ENCODE measurements at regions not wholly inside any gene's neighbourhood (a gene's known extent, or its start where the extent isn't known, plus 50 kb on each side); places are given as distances from the start of the nearest gene placed in this dataset.

DNA sequence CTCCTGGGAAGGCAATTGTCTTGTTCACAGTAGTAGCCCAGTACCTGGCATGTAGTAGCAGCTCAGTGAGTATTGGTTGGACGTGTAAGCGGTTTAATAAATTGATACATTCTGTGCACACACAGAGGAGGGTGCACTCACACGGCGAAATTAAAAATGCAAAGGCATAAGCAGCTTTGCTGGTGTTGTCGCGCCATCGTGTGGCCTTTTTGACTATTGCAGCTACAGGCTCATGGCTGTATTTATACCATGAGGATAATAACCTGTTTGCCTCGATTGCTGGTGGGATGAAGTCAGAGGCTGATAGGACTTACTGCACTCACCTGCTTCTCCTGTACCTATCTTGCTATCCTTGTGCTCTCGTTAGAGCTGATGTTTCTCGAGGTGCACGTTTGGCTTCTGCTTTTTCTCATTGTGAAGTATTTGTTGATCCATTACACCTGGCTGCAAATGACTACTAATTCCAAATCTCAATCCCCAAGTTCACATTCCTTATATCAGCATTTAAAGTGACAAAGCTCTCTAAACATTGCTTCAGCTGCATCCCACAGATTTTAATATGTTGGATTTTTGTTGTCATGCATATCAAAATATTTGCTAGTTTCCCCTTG is 61.5 kb downstream of the TBXT start:
- peak; percentile 42 for DNase-seq (ENCODE audit: low read depth)

DNA sequence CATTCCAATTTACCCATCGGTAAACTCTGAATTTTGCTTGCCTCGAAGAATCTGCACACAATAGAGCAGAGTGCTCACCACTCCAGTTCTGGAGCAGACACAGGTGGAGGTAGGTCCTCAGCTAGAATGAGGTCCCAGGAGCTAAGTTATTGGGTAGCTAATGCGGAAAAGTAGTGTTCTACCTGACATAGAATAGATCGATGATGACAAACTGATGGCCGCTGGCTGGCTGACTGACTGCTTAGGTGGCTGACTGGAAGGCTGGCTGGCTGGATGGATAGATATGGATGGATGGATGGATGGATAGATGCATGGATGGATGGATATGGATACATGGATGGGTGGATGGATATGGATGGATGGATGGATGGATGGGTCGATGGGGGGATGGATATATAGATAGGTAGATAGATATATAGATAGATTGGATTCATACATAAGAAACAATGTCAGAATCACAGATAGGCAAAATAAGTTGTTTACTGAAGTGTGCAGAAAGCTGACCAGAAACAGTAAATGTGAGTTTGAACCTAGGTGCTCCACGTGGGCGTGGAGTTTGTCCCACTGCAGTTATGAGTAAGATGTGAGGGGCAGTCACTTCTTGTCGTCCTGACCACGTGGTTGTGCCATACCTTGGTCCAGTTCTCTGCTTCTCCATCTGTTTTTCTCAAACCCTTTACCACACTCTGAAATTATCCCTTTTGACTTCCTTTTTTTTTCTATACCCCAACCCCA is 62.1 kb downstream of the TBXT start:
- DNase-seq (ENCODE audit: low read depth), result no peak

DNA sequence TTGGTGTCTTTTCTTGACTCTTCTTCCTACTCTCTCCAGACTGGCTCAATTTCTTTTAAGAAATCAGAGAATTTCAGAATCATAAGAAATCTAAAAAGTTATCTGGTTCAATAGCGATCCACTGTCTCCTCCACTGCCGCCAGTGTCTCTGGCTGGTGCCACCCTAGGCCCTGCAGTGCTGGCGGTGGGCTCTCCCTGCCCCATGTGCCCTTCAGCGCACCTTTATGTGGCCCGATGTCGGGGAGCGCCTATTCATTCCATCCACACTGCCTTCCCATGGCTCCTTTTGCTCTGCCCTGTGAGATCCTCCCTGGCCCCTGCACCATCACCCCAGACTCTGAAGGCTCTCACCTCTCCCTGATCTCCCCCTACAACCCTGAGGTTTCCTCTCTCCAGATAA is 62.8 kb downstream of the TBXT start:
- DNase-seq (ENCODE audit: low read depth), result no peak

DNA sequence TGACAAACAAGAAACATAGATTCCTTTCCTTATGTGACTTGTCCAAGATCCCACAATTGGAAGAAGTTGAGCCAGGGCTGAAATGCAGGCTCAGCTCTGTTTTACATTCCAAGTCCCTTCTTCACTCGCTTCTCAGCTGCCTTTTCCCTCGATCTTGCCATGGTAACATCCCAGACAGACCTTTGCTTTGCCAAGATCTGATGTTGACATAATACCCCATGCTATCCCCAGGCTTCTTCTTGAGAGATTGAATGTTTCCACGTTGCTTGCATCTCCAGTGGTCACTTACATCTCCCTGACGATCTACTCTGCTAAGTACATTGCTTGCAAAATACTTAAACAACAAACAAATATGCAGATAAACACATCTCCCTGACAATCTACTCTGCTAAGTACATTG is 63.5 kb downstream of the TBXT start:
- DNase-seq (ENCODE audit: low read depth), result no peak

DNA sequence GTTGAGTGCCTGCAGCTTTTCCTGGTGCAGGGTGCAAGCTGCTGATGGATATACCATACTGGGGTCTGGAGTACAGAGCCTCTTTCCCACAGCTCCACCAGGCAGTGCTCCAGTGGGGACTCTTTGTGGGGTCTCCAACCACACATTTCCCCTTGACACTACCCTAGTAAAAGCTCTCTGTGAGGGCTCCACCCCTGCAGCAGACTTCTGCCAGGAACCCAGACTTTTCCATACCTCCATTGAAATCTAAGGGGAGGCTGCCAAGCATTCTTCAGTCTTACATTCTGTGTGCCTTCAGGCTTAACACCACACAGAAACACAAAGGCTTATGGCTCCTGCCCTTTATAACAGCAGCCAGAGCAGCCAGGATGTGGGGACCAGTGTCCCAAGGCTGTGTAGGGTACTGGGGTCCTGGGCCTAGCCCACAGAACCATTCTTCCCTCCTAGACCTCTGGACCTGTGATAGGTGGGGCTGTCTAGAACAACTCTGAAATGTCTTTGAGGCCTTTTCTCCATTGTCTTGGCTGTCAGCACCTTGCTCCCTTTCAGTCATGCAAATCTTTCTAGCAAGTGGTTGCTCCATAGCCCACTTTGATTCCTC is 65.7 kb downstream of the TBXT start:
- no peak for DNase-seq (ENCODE audit: low read depth)

DNA sequence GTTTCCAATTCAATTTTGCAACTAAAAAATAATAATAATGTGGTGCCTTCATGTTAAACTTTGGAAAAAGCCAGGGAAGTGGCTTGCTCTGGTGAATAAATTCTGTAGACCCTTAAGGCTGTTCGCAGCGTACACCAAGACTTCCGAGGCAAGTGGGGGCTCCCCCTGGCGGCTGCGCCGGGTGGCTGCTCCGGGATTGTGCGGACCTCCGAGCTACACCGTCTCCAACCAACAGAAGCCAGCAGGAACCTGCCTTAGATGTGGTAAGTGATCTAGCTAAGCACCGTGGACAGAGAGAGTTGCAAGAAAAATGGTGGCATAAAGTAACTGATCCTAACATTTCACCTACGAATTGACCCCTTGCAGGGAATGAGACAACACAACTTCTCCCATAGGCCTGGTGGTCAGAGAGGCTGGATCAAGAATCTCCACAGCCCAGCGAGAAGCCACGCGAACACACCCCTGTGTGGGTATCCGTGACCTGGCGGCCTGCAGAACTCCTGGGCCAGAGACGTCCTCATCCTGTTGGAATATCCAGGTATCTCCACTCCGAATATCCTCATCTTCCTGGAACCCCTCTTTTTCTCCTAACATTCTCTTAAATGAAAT is 69.6 kb downstream of the TBXT start:
- peak; percentile 54 for DNase-seq (ENCODE audit: low read depth)

DNA sequence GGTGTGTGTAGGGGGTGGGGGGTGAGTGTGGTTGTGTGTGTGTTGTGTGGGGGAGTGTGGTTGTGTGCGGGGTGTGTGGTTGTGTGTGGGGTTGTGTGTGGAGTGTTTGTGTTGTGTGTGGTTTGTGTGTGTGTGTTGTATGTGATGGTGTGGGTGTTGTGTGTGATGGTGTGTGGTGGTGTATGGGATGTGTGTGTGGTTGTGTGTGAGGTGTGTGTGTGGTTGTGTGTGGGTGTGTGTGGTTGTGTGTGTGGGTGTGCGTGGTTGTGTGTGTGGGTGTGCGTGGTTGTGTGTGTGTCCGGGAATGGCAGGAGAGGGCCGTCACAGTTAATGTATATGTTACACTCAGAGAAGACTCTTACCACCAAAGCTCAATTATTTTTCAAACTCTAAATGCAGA is 79.8 kb downstream of the TBXT start:
- DNase-seq (ENCODE audit: low read depth), result no peak

DNA sequence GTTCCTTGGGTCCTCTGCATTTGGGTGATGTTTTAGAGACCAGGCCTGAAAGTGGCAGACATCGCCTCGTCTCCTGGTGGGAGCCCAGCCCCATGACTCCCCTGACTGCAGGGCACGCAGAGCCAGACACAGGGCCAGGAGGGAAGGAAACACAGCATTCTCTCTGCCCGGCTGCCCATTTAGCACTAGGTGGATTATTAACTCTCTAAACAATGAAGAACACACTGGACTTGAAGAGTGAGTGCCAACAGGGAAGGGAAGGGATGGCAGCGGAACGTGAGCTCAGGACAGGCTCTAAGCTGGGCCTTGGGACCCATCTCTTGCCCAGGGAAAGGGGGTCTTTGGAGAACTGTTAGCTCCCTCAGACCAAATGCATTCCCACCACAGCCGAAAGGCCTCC is 80.4 kb downstream of the TBXT start:
- peak; percentile 51 for DNase-seq (ENCODE audit: low read depth)

DNA sequence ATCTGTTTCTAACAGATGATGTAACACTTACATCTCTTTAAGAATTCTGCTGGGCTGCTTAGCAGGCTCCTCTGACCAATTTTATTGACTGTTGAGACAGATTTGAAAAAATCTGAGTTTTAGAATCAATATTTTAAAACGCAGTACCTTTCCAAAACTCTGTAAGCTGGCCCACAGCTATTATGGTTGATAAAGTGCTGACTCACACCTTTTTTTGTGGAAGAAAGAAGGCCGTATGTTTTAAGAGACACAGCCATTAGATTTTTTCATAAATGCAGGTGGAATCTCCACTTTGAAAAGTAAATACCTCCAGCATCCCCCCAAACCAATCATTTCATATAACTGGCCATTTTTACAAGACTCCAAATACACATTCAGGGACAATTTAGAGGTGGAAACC is 82.2 kb downstream of the TBXT start:
- no peak for DNase-seq (ENCODE audit: low read depth)

DNA sequence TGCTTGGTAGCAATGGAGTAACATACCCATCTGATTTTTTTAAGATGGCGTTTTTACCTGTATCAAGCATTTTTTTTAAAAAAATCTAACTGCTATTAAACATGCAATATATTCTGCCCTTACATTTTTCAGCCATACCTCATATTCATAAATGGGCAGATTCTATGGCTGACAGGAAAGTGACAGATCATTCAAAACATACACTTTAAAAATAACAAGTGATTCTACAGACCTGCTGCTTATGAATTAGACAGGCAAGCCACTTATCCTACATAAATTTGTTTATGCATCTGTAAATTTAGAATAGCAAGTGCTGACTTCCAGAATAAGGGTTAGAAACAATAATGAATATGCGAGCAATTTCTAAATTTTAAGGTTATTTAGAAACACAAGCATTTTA is 82.7 kb downstream of the TBXT start:
- DNase-seq (ENCODE audit: low read depth), result no peak

DNA sequence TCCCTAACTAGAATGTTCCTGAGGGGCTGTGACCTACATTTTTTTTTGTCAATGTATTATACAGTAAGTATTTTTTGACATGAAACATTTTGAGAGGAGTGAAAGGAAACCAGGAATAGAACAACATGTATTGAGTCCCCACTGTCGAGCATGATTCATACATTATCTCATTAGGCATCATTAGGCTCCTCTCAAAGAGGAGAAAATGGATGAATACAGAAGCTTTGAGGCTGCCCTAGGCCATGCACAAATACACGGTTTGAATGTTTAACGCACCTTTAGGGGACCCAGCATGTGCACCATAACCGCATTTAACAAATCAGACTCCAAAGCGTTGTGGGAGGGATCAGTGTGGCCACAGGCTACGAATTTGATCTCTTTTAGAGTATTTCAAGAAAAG is 87.8 kb downstream of the TBXT start:
- no peak for DNase-seq (ENCODE audit: low read depth)

DNA sequence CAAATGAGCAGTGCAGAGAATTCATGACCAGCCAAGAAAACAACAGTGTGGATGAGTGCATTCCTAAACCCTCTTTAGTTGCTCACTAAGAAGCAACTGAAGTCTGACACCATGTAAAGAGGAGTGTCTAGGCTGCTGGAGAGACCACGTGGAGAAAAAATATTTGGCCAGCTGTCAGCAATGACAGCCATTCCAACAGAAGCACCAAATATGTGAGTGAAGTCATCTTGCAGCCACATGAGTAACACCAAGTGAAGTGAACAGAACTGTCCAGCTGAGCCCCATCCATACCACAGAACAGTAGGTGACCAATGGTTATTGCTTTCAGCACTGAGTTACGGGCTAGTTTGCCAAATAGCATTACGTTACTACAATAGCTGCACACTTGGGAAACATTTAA is 89.4 kb downstream of the TBXT start:
- peak; percentile 37 for DNase-seq (ENCODE audit: low read depth)

DNA sequence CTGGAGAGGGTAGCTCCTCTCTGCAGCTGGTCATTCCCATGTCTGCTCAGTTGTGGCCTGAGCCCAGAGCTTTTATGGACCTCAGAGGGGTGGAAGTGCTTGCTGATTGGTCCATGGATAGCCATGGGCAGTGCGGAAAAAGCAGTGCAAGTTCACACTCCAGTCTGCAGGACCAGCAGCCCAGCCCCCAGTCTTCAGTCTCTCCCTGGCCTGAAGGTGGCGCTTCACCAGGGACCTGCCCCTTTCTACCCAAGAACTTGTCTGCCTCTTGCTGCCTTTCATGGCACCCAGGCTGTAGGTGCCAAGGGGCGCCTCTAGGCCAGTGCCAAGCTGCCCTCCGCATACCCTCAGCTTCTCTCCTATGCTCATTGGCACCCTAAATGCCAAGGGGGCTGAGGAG is 91.0 kb downstream of the TBXT start:
- DNase-seq (ENCODE audit: low read depth), result no peak

DNA sequence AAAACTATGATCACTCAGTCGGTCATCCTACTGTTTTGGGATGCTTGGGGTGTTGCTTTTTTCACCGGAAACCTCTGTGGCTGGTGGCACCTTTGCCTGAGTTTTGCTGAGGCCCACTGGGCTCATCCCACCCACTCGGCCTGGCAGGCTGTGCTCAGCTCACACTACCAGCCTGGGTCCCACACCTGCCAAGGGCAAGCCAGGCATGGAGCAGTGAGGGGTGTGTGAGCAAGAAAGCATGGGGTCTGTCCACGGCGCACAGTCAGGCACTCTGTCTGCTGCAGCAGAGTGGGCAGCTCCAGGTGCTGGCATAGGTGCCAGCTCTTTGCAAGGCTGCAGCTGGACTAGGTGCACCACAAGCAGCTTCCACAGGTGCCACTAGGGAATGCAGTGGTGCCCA is 91.7 kb downstream of the TBXT start:
- no peak for DNase-seq (ENCODE audit: low read depth)

DNA sequence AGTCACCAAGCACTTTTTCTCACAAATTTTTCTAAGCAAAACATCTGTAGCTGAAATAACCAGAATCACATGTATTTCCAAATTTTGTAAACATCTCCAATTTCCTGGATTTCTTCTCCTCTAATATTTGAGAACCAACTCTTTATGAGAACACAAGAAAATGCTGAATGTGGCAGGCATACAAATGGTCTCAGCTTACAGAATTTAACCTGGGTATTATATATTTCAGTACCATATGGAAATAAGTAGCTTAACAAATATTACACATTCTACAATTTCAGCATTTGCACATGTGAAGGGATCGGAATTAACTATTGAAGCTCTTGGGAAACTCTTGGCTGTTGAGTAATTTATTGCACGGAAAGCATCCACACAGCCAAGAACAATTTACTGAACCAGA is 92.5 kb downstream of the TBXT start:
- no peak for DNase-seq (ENCODE audit: low read depth)

DNA sequence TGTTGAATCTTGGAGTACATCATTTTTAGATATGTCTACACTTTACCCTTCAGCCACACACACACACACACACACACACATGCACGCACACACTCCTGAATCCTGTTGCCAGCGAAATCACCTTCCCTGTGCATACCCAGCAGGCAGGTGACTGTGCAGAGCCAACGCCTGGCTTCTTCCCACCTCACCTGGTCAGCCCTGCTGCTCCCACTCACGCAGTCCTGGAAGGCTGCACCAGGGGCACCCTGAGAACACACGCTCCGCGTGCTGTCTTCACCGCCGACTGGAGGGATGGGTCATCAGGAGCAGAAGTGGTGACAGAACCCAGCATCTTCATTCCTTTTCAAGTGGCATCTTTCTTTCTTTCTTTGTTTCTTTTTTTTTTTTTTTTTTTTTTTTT is 94.6 kb downstream of the TBXT start:
- no peak for DNase-seq (ENCODE audit: low read depth)

DNA sequence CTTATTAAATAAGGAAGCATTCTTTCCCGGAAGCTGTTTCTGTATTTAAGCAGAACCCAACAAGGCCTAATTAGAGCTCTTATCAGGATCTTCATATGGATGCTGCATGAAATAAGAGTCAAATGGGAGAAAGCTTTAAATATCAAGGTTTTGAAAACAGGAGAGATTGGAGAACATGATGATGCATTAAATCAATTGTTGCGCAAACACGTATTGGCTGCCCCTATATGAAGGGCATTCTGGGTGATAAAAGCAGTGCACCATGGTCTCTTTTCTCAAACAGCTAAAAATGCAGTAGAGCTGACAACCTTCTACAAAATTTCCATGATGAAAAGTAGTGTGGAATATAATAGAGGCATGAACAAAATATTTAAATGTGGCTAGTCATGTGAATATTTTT is 98.9 kb downstream of the TBXT start:
- DNase-seq (ENCODE audit: low read depth), result no peak

DNA sequence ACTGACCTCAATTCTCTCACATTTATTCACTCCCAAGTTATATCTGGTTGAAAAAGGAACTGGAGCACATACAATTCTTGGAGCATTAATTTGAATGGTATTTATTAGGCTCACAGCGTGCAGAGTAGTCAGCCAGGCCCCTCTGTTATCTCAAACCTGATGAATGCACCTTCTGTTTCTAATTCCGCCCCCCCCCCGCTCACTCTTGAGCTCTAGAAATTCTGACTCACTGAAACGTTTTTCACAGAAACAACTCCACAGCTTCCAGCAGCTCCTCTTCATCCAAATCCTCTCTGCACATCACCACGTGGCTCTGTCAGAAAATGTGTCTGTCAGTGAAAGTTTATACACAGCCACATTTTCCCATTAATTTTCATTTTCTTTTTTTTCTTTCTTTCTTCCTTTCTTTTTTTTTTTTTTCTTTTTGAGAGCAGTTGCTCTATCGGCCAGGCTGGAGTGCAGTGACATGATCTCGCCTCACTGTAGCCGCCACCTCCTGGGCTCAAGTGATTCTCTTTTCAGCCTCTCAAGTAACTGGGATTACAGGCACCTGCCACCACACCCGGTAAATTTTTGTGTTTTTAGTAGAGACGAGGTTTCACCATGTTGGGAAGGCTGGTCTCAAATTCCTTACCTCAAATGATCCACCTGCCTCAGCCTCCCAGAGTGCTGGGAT is 109.4 kb downstream of the TBXT start:
- DNase-seq (ENCODE audit: low read depth), result no peak

DNA sequence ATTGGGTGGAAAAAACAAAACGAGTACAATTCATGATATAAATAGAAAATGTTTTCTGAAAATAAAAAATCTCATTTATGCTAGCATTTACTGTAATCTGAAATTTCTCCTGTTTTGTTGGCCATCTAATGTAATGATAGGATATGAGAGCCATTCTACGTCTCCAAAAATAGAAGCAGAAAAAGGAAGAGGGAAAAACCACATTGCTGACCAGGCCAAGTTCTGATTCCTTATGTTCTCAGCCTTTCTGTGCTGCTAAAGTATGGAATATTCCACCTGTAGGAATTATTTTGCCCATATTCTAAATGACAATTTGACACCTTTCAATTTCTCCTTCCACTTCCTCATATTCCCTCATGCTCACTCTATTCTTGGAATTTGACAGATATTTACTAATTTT is 110.2 kb downstream of the TBXT start:
- DNase-seq (ENCODE audit: low read depth), result no peak

DNA sequence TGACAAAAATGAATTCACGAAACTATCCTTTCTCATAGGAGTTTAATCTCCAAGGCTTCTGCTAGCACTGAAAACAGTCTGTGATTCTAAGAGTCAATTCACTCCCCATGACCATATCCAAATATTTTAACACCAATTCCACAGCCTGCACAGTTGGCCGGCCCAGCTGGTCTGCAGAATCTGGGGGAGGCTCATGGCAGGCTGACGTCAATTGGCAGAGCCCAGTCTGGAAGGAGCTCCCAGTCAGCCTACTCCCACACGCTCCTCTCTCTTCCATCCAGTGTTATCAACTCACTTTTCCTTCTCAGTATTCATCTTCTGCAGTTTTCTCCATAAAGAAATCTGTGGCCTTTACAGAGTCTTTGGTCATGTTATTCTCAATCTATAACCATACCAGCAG is 111.0 kb downstream of the TBXT start:
- no peak for DNase-seq (ENCODE audit: low read depth)

DNA sequence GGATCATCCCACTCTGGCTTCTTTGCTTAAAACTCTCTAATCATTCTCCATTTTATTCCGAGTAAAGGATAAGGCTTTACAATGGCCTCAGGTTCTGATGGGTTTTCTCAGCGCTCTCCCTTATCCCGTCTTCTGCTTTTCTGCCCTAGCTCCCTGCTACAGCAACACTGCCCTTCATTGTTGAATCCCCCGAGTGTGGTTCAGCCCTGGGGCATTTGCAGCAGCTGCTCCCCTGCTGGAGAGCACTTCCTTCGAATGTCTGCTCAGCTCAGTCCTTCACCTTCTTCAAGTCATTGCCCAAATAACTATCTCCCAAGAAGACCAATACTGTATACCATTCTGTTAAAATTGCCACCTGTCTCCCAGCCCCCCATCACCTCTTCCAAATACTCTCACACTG is 111.8 kb downstream of the TBXT start:
- no peak for DNase-seq (ENCODE audit: low read depth)

DNA sequence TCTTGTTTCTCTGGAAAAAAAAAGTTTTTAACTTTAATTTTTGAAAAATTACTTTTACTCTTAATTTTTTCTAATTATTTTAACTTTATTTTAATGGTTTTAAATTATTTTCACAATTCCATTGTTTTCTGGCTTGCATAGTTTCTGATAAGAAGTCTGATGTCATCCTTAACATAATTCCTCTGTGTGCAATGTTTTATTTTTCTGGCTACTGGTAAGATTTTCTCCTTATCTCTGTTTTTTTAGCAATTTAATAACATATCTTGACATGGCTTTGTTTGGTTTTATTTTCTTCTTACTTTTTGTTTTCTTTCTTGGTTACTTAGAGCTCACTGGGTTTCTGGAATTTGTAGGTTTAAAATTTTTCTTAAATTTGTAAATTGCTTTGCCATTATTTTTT is 114.8 kb downstream of the TBXT start:
- DNase-seq (ENCODE audit: low read depth), result no peak

DNA sequence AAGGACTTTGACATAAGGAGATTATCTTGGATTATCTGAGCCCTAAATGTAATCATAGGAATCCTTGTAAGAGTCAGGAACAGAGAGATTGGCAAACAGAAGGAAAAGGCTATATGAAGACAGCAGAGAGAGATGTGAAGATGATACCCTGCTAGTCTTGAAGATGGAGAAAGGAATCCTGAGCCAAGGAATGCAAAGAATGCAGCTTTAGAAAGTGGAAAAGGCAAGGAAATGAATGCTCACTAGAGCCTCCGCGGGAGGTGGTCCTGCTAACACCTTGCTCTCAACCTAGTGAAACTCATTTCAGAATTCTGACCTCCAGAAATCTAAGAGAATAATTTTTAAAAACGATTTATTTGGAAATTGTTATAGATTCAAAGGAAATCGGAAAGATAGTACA is 117.1 kb downstream of the TBXT start:
- DNase-seq (ENCODE audit: low read depth), result no peak
